ENCODE measurements at regions not wholly inside any gene's neighbourhood (a gene's known extent, or its start where the extent isn't known, plus 50 kb on each side); places are given as distances from the start of the nearest gene placed in this dataset.
"Not testable (repeated sequence)": the region's sequence is repeated elsewhere in the genome, so short reads cannot be mapped to it uniquely, and the experiment has no call there.

DNA sequence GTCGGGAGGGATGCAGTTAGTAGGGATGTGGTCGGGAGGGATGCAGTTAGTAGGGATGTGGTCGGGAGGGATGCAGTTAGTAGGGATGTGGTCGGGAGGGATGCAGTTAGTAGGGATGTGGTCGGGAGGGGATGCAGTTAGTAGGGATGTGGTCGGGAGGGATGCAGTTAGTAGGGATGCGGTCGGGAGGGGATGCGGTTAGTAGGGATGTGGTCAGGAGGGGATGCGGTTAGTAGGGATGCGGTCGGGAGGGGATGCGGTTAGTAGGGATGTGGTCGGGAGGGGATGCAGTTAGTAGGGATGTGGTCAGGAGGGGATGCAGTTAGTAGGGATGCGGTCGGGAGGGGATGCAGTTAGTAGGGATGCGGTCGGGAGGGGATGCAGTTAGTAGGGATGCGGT lies 96.2 kb downstream of the BDH1 start:
- not testable (repeated sequence) for DNase-seq (ENCODE audit: low read depth, low spot score)

DNA sequence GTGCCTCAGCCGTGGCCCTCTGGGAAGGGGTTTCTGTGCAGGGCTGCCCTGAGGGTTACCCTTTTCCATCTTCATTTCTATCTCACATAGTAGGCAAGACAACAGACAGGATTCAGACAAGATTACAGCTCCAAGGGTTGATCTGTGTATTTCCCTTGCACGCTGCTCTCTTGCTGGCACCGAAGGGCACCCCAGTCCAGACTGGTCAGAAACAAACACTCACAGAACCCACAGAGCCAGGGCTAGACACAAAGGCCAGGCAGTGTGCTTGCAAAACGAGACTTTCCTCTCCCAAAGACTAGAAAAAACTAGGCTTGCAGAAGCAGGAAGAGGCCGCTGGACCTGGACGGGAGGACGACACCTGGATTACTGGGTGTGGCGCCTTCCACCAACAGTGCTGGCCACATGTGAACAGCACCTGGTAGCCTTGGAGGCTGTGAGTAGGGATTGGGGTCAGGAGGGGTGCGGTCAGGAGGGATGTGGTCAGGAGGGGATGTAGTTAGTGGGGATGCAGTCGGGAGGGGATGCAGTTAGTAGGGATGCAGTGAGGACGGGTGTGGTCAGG lies 96.8 kb downstream of the BDH1 start:
- no peak for DNase-seq (ENCODE audit: low read depth, low spot score)

DNA sequence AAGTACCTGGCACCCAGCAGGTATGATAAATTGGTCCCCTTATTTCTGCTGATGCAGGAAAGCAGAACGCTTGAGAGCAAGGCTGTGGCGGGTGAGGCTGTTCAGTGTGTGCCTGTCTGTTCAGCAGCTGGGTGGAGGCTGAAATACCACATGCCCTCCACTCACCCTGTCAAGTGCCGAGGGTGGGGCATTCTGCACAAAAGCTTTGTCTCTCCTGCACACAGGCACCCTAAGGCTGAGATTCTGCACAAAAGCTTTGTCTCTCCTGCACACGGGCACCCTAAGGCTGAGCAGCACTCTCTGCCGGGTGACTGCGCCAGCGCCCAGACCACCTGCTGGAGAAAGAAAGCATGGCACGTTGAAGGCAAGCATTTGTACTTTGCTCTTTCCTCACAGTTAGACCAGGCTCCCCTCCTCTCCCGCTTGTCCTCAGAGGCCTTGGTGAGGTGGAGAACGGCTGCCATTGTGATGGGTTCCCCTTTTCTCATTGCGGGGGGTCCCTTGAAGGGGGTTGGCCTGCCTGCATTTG lies 97.5 kb downstream of the BDH1 start:
- no peak for DNase-seq (ENCODE audit: low read depth, low spot score)

DNA sequence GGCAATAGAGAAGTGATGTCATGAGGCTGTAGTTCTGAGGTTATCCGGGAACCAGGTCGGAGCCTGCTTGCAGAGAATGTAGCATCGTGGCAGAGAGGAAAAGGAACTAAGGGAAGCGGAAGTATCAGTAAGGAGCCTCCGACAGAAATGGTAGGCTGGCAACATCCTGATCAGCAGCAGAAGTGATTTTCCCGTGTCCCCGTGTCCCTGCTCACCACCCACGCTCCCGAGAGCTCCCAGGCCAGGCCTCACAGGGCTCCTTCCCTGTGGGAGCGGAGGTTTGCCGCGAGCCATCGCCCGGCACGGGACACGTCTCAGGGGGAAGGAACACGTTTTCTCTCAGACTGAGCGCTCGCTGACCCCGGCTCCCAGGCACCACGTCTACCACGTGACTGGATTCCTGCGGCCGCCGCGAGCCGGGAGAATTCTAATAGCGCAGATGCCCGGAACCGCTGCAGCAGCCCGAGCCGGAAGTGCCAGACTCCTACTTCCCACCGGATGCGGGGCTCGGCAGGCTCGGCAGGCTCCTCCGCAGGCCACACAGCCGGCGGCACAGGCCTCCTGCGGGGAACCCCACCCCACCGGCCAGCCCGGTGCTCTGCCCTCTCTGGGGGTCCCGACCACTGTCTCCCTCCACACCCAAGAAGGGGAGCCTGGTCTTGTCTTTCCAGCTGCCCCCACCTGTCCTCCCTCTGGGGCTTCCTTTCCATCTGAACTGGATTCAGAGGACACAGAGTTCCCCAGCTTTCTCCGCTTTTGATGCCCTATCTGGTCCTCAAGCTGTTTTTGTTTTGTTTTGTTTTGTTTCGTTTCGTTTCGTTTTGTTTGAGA lies 99.3 kb downstream of the BDH1 start:
- peak; percentile 38 for DNase-seq (ENCODE audit: low read depth, low spot score)

DNA sequence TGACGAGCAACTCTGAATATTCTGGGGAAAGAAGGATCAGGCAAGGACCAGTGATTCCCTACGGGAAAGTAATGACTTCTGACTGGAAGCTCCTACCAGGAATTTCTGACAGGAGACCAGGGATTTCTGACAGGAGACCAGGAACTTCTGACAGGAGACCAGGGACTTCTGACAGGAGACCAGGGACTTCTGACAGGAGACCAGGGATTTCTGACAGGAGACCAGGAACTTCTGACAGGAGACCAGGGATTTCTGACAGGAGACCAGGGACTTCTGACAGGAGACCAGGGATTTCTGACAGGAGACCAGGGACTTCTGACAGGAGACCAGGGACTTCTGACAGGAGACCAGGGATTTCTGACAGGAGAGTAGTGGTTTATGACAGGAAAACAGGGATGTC lies 100.9 kb downstream of the BDH1 start:
- not testable (repeated sequence) for DNase-seq (ENCODE audit: low read depth, low spot score)

DNA sequence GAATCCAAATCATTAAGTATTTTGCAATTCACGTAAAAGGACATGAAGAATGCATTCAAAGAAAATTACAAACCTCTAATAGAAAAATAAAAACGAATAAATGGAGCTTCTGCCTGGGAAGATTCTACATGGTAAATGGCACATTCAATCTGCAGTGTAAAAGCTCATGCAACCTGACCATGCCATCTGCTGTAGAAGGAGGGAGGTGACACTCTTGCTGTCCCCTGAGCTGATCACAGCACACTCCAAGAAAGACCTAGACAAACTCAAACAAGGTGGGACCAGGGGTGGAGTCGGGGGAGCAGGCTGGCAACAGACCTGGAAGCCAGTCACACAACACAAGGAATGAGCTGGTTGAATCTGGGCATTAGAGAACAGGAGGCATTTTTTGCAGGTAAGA lies 101.8 kb downstream of the BDH1 start:
- no peak for DNase-seq (ENCODE audit: low read depth, low spot score)

DNA sequence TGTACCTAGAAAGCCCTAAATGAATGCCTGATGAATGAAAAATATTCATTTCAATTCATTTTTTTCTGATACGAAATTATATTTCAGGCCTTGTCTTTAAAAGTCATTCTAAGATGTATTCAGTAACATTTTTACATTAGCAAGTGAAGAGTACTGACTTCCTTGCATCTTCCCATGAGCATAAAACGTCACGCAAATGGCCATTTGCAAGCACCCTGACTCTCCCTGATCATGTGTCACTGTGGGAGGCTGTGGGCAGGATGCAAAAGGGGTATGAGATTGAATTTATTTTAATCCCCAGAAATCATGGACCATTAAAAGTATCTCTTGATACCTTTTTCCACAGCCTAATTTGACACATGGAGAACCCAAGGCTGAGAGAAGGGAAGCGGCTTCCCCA lies 105.0 kb downstream of the BDH1 start:
- no peak for DNase-seq (ENCODE audit: low read depth, low spot score)

DNA sequence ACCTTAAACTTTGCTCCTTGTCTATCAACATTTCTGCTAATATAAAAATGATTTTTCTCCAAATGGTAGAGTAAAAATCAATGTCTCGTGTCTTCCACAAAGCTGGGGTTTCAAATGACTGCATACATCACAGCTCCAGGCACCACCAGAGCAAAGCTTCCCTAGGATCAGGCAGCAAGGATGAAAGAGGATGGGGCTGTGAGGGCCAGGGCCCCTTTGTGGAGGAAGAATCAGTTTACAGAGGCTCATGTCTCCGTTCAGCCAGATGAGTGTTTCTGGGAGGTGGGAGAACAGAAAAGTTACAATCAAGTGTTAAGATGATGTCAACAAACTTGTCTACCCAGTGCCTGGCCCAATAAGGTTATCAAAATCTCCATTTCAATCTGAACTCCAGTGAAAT lies 105.5 kb downstream of the BDH1 start:
- DNase-seq (ENCODE audit: low read depth, low spot score) = no peak

DNA sequence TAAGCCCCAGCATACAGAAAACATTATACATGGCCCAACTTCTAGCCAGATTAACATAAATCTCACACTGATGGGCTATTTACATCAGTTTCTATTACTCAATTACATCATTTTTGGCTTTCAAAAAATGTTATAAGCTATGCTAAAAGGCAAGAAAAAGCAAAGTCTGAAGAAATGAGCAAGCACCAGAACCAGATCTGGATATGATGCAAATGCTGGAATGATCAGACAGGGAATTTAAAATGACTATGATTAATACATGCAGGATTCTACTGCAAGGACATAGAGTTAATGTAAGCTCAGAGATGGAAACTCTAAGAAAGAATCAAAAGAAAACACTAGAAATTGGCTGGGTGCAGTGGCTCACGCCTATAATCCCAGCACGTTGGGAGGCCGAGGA lies 106.6 kb downstream of the BDH1 start:
- not testable (repeated sequence) for DNase-seq (ENCODE audit: low read depth, low spot score)

DNA sequence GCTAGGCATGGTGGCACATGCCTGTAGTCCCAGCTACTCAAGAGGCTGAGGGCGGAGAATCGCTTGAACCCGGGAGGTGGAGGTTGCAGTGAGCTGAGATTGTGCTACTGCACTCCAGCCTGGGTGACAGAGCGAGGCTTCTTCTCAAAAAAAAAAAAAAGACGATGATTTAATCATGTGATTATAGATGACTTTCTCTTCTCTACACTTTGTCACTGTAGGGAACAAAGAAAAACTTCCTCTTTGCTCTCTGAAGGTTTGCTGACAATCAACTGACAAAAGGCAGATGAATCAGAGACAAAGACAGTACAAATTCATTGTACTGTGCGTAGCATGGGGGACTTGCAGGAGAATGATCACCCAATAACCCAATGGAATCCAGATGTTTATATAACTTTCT lies 108.0 kb downstream of the BDH1 start:
- not testable (repeated sequence) for DNase-seq (ENCODE audit: low read depth, low spot score)

DNA sequence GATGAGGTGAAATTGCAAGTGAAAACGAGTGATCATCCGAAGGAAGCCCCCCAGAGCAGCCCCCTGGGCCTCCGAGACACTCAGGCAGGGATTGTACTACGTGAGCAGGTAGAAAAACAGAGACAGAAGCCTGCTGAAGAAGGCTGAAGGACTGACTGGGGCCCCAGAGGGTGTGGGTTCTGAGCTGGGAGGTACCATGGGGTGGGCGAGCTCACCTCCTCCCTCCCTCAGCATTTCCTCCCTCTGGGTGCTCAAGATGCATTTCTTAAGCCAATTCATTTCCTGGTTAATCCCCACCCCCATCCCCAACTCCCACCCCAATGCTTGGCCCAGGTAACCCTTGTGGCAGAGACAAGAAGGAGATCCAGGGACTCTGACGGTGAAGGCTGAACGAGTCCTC lies 108.7 kb downstream of the BDH1 start:
- no peak for DNase-seq (ENCODE audit: low read depth, low spot score)

DNA sequence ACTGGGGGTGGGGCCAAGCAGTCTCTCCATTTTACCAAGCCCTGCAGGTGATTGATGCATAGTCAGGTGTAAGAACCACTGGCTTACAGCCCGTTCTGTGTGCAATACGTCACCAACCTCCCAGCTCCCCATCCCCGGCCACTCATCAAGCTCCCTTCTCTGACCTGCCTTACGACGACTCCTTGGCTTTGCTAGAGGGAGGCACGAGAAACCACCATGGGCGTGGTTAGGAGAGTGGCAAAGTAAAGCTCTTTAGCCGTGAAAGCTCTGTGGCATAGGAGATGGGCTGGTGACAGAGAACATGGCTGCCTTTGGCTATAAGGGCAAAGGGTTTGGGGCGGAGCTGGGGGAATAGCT lies 109.1 kb downstream of the BDH1 start:
- no peak for DNase-seq (ENCODE audit: low read depth, low spot score)

DNA sequence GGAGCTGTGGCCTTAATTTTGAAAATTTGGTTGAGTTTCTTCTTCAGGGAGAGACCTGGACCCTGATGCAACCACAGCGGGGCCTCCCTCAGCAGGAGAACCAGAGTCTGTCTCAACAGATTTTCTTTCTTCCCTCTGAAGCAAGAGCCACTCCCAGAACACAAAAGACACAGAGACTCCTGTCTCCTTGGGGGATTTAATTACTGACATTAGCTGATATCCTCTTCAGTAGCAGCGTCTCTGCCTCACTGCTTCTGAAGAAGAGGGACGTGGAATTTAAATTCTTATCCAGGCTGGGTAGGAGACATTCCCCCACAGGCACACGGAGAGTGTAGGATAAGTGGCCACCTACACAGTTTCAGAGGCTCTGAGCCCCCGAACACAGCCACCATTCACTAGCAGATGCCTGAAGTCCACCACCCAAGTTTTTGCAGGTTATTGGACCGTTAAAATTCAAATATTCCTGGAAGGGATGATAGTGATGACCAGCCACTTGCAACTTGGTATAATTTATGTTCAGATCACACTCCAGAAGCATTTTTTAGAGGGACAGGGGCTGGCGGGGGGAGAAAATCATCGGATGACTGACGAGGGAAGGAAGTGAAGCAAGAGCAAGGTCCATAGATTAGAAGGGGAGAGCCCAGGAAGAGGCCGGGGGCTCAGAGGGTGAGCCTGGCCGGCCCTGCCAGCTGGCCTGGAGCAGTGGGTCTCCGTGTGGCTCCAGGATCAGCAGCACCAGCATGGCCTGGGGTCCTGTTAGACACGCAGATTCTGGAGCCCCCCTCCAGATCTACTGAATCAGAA lies 109.7 kb downstream of the BDH1 start:
- no peak for DNase-seq (ENCODE audit: low read depth, low spot score)

DNA sequence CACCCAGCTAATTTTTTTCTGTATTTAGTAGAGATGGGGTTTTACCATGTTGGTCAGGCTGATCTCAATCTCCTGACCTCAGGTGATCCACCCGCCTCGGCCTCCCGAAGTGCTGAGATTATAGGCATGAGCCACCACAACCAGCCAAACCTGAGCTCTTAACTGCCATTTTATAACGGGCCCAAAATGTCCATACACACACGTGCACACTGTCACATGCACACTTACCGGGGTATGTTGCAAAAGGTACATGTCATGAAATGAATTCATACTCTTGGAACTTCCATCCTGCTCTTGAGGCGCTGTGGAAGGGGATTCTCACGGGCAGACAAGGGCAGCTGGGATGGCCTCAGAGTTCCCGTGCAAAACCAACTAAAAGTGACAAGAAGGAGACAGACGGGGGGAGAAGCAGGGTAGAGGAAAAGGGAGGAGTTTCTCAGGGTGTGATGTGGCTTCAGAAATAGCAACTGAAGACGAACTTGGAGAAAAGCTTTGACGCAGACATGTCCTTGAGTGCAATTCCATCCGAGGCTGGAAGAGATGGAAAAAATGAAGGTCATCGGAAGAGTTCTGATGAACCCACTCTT lies 110.9 kb downstream of the BDH1 start:
- no peak for DNase-seq (ENCODE audit: low read depth, low spot score)

DNA sequence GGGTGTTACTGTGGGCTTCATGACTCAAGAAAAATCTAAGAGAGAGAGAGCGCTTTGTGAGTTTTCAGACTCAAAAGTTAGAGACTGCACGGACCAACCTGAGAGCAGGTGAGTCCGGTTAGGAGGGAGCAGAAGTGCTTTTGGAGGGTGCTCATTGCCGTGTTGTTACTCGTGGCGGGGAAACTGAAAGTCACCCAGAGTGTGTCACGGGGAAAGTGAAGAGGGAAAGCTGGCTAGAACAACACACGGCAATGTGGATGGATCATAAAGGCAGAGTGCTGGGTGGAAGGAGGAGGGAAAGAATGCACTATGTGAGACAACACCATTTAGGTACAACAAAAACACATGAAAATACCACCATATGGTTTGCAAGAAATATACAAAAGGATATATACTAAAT lies 112.3 kb downstream of the BDH1 start:
- DNase-seq (ENCODE audit: low read depth, low spot score) = no peak

DNA sequence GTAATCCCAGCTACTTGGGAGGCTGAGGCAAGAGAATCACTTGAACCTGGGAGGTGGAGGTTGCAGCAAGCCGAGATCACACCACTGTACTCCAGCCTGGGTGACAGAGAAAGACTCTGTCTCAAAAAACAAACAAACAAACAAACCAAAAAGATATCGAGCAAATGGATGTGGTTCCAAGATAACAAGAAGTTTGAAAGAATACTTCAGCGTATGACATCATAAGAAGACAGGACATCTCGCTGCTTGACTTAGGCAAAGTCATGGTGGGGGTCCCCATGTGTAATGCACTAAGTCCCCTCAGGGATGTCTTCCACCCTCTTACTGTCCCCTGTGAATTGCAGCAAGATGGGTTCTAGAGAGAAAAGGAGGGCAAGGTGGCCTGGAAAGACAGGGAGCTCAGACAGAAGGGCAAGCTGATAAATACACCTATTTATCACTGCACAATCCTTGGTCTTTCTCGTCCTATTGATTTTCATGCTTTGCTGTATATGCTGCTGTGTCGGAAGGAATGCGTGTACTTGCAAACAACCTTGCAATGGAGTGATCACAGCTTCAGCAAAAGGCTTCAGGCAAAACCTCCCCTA lies 115.0 kb downstream of the BDH1 start:
- no peak for DNase-seq (ENCODE audit: low read depth, low spot score)

DNA sequence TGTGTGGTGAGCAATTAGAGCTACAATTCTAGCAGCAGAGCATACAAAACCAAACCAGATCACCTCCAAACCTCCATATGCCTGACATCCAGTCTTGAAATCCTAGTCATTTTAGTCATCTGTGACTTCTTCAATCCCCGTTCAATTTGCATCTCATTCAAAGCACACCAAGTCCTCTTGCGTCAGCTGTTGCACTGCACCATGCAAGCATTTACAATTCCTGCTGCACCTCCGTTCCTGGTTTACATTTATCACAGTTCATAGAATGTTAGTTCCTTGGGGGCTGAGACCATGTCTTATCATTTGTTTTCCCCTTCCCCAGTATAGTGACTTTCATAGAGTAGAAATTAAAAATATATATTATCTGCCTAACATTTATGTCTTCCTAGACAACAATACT lies 116.9 kb downstream of the BDH1 start:
- DNase-seq (ENCODE audit: low read depth, low spot score) = no peak

DNA sequence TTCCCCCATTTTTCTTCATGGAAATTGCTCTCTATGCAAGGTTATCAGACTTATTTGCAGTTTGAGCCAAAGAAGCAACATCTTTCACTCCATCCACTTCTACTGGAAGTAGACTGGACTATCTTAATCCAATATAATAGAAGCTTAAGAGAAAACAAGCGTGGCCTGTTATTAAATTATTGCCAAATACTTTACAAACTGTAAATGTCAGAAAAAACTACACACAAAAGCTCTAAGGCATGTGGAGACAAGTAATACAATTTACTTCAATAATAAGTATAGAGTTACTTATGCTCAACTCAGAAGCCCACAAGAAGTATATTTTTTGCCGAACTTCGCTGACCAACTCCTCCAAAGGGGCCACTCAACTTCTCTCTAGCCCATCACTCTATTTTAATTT lies 120.3 kb downstream of the BDH1 start:
- no peak for DNase-seq (ENCODE audit: low read depth, low spot score)

DNA sequence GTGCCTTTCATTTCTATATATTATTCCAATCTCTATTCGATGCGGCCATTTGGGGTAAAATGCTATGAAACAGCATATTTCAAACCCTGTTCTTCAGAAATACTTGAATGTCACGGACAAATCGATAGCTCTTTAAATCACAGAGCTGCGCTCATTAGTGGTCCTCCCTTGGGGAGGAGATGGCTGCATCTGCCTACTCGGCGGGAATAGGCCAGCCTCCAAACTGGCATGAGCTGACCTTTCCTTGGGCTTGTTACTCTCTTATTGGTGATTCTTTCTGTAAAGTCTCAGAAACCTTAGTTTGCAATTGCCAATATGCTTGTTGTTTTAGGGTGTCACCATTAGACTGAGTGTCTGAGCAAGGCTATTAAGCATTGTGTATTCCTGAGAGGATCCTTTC lies 120.9 kb downstream of the BDH1 start:
- no peak for DNase-seq (ENCODE audit: low read depth, low spot score)

DNA sequence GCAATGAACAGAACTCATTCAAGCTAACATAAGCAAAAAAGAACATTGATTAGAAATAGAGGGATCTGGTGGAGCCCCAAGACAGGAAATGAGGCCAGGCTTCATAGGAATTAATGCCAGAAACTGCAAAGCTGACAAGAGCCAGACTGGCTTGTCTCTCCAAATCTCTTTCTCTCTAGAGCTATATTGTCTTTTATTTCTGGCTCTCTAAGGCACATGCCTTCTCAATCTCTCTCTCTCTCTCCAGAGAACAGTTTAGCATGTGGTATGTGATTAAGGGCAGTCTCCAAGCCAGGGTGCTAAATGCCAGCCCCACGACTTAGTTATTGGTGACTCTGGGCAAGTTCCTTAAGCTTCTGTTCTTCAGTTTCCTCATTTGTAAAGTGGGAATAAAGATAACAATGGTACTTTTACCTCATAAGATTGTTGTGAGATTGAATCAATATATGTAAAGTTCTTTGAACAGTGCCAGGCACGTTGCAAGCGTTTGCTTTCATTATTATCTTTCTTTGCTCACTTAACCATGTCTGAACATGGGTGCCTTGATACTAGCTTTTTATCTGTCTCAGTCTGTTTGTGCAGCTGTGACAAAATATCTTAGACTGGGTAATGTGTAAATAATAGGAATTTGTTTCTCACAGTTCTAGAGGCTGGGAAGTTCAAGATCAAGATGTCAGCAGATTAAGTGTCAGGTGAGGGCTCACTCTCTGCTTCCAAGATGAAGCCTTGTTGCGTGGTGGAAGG lies 123.2 kb downstream of the BDH1 start:
- no peak for DNase-seq (ENCODE audit: low read depth, low spot score)

DNA sequence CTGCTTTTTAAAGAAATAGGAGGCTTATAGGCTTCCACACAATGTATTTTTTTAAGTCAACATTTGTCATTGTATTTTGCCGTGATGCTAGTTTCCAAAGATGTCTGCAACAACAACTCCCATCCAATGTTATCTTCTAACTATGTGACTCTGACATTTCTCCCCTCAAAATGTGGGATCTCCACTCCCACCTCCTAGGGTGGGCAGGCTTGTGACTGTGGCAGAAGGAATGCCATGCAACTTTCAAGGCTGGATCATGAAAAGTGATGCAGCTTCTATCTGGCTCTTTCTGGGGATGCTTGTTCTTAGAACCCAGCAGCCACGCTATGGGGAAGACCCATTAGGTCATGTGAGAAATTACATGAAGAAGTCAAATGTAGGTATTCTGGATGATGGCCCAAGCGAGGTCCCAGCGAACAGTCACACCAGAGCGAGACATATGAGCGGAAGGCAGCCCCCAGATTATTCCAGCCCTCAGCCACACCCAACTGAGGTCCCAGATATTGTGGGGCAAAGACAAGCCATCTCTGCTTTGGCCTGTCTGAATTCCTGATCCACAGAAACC lies 124.3 kb downstream of the BDH1 start:
- no peak for DNase-seq (ENCODE audit: low read depth, low spot score)
